ENCODE measurements at regions not wholly inside any gene's neighbourhood (a gene's known extent, or its start where the extent isn't known, plus 50 kb on each side); places are given as distances from the start of the nearest gene placed in this dataset.

DNA sequence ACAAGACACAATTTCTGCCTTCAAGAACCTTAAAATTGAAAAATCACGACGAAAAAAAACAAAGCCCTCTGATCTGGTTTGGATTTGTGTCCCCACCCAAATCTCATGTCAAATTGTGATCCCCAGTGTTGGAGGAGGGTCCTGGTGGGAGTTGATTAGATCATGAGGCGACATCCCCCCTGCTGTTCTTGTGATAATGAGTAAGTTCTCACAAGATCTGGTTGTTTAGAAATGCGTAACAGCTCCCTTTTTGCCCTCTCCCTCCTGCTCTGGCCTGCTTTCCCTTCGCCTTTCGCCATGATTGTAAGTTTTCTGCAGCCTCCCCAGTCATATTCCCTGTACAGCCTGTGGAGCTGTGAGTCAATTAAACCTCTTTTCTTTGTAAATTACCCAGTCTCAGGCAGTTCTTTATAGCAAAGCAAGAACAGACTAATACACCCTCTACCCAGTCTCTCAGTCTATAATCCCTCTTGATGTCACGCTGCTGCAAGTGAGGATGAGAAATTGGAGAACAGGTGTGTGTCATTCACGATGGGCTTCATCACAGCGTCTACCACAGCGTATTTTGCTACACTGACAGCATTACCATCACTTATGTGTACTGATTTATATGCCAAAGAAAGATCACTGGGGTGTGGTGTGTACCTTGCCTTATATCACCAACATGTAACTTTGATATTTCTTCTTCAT, 330.7 kb downstream of the MTX2 start:
- TF ChIP-seq, protein P1, sequence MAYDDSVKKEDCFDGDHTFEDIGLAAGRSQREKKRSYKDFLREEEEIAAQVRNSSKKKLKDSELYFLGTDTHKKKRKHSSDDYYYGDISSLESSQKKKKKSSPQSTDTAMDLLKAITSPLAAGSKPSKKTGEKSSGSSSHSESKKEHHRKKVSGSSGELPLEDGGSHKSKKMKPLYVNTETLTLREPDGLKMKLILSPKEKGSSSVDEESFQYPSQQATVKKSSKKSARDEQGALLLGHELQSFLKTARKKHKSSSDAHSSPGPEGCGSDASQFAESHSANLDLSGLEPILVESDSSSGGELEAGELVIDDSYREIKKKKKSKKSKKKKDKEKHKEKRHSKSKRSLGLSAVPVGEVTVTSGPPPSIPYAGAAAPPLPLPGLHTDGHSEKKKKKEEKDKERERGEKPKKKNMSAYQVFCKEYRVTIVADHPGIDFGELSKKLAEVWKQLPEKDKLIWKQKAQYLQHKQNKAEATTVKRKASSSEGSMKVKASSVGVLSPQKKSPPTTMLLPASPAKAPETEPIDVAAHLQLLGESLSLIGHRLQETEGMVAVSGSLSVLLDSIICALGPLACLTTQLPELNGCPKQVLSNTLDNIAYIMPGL (CRISPR knock-in tag; IDR thresholded peaks at IDR 0.05), result no peak
- TF ChIP-seq, protein P2, sequence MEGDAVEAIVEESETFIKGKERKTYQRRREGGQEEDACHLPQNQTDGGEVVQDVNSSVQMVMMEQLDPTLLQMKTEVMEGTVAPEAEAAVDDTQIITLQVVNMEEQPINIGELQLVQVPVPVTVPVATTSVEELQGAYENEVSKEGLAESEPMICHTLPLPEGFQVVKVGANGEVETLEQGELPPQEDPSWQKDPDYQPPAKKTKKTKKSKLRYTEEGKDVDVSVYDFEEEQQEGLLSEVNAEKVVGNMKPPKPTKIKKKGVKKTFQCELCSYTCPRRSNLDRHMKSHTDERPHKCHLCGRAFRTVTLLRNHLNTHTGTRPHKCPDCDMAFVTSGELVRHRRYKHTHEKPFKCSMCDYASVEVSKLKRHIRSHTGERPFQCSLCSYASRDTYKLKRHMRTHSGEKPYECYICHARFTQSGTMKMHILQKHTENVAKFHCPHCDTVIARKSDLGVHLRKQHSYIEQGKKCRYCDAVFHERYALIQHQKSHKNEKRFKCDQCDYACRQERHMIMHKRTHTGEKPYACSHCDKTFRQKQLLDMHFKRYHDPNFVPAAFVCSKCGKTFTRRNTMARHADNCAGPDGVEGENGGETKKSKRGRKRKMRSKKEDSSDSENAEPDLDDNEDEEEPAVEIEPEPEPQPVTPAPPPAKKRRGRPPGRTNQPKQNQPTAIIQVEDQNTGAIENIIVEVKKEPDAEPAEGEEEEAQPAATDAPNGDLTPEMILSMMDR (IDR thresholded peaks at IDR 0.05), result no peak
- TF ChIP-seq, protein P3, sequence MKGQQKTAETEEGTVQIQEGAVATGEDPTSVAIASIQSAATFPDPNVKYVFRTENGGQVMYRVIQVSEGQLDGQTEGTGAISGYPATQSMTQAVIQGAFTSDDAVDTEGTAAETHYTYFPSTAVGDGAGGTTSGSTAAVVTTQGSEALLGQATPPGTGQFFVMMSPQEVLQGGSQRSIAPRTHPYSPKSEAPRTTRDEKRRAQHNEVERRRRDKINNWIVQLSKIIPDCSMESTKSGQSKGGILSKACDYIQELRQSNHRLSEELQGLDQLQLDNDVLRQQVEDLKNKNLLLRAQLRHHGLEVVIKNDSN (CRISPR knock-in tag; IDR thresholded peaks at IDR 0.05), result no peak

Data from WTC11 (cell line).